ENCODE measurements at regions not wholly inside any gene's neighbourhood (a gene's known extent, or its start where the extent isn't known, plus 50 kb on each side); places are given as distances from the start of the nearest gene placed in this dataset.

GRCh38 chr9:111730937-111731567, 63.7 kb downstream of the SHOC1 start:
- Histone ChIP-seq H3K9me3 (peaks cover 0 to 5% of the 10 kb centered on the region in 2 donors), H3K4me1 (no peaks in the 10 kb centered on the region), H3K27ac (peak overlapping the region in 1 of 2 donors; percentile 40), H3K4me3 (no peak overlapping the region), H3K27me3 (no peaks in the 10 kb centered on the region), H3K36me3 (peaks cover 0 to 7% of the 10 kb centered on the region in 2 donors)
- TF ChIP-seq, protein P1, sequence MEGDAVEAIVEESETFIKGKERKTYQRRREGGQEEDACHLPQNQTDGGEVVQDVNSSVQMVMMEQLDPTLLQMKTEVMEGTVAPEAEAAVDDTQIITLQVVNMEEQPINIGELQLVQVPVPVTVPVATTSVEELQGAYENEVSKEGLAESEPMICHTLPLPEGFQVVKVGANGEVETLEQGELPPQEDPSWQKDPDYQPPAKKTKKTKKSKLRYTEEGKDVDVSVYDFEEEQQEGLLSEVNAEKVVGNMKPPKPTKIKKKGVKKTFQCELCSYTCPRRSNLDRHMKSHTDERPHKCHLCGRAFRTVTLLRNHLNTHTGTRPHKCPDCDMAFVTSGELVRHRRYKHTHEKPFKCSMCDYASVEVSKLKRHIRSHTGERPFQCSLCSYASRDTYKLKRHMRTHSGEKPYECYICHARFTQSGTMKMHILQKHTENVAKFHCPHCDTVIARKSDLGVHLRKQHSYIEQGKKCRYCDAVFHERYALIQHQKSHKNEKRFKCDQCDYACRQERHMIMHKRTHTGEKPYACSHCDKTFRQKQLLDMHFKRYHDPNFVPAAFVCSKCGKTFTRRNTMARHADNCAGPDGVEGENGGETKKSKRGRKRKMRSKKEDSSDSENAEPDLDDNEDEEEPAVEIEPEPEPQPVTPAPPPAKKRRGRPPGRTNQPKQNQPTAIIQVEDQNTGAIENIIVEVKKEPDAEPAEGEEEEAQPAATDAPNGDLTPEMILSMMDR (IDR thresholded peaks at IDR 0.05), result no peak
- ATAC-seq (peak; percentile 82), DNase-seq (peak in 2 of 4 donors; percentile 25 to 62)
- intact Hi-C loops (cut with DNase I), result no loop called here

- no peaks in the 10 kb centered on the region for H3K4me1 ChIP-seq
- no peaks in the 10 kb centered on the region for H3K27me3 ChIP-seq
- ATAC-seq (peak; percentile 44), DNase-seq (no peak)
- no peak overlapping the region for H3K4me3 ChIP-seq
- TF ChIP-seq, protein P1 (IDR thresholded peaks at IDR 0.05), result no peak
- H3K36me3 ChIP-seq, result peaks cover 0 to 7% of the 10 kb centered on the region in 2 donors
- H3K27ac ChIP-seq, result peak overlapping the region; percentile 1 to 47
- peaks cover 0 to 5% of the 10 kb centered on the region in 2 donors for H3K9me3 ChIP-seq
- intact Hi-C loops (cut with DNase I), result no loop called here
Measured at GRCh38 chr9:111728617-111729366, 65.9 kb downstream of the SHOC1 start.

GRCh38 chr9:111728143-111728542, 66.6 kb downstream of the SHOC1 start:
- H3K4me3 ChIP-seq, result no peak overlapping the region
- H3K9me3 ChIP-seq, result peaks cover 0 to 5% of the 10 kb centered on the region in 2 donors
- peak overlapping the region; percentile 1 to 47 for H3K27ac ChIP-seq
- peaks cover 0 to 7% of the 10 kb centered on the region in 2 donors for H3K36me3 ChIP-seq
- intact Hi-C loops (cut with DNase I), result no loop called here
- TF ChIP-seq, protein P1 (IDR thresholded peaks at IDR 0.05), result no peak
- peak; percentile 52 for ATAC-seq
- DNase-seq, result no peak
- H3K4me1 ChIP-seq, result no peaks in the 10 kb centered on the region
- no peaks in the 10 kb centered on the region for H3K27me3 ChIP-seq

DNA sequence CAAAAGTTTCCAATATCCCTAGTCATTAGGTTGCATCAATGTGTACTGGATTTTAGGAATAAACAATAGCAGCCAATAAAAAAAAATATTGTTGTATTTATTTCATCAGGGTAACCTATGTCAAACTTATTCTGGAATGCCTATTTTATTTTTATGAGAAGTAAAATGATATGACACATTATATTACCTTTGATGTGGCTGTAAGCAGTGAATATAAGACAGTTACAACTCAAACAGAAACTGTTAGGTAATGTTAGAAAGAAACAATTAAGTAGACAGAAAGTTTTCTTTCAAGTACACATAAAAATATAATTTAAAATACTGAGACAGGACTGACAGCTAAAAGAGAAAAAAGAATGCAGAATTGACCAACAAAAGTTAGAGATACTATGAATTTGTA, 65.5 kb downstream of the GNG10 start:
- Histone ChIP-seq H3K27ac (no peak overlapping the region), H3K36me3 (peaks cover 0 to 7% of the 10 kb centered on the region in 2 donors), H3K4me1 (no peaks in the 10 kb centered on the region), H3K4me3 (no peak overlapping the region), H3K27me3 (no peaks in the 10 kb centered on the region), H3K9me3 (peaks cover 0 to 5% of the 10 kb centered on the region in 2 donors)
- TF ChIP-seq, protein P1 (IDR thresholded peaks at IDR 0.05), result no peak
- intact Hi-C loops (cut with DNase I), result no loop called here
- no peak for DNase-seq
- ATAC-seq, result no peak

DNA sequence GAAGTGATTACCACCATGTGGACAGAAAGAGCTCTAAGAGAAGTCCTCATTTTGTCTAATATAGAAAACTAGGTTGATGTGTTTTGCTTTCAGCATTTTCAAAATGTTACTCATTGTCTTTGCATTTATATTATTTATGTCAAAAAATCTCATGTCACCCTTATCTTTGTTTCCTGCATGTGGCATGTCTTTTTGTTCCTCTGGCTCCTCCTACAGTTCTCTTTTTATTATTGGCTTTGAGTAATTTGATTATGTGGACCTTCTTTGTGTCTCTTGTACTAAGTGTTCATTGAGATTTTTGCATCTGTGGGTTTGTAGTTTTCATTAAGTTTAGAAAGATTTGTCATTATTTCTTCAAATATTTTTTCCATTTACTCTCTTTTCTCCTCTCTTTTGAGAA, 58.8 kb downstream of the GNG10 start:
- Histone ChIP-seq H3K4me1 (no peaks in the 10 kb centered on the region), H3K4me3 (no peak overlapping the region), H3K27ac (no peak overlapping the region), H3K36me3 (no peaks in the 10 kb centered on the region), H3K27me3 (no peaks in the 10 kb centered on the region), H3K9me3 (no peaks in the 10 kb centered on the region)
- DNase-seq (no peak), ATAC-seq (no peak)
- intact Hi-C loops (cut with DNase I), result no loop called here
- TF ChIP-seq, protein P1 (IDR thresholded peaks at IDR 0.05), result no peak
